Ovary (tissue), 7 donors: ENCODE measurements at regions not wholly inside any gene's neighbourhood (a gene's known extent, or its start where the extent isn't known, plus 50 kb on each side); places are given as distances from the start of the nearest gene placed in this dataset.

Experiments
- DNase-seq, 5 donors: peaks; one replicate each; pipeline ENCODE4 v3.0.0-alpha.2; 2019 to 2020
- H3K27ac ChIP-seq, 2 donors: fragments of 200-600 bp; one replicate each; pipeline versions ENCODE4 v1.5.1 to v1.8.0; 2019 to 2022
- H3K27me3 ChIP-seq: fragments of 200-600 bp; one replicate; pipeline ENCODE4 v1.8.0; 2022
- H3K36me3 ChIP-seq: fragments of 200-600 bp; sonication (generic); one replicate; pipeline ENCODE4 v1.5.1; 2019
- H3K4me1 ChIP-seq: one replicate; pipeline ENCODE4 v1.8.1; 2013; ENCODE audit warnings: mild to moderate bottlenecking, moderate library complexity; ENCODE audit not compliant: insufficient read depth
- H3K4me3 ChIP-seq: fragments of 200-600 bp; sonication (generic); one replicate; pipeline ENCODE4 v1.5.1; 2017
- H3K9me3 ChIP-seq, 2 donors: fragments of 200-600 bp in 1 of 2; sonication (generic) in 1 of 2; one replicate each; pipeline versions ENCODE4 v1.5.1 to v1.8.1; 2013 to 2019; ENCODE audit warnings: mild to moderate bottlenecking in 1 of 2, moderate library complexity in 1 of 2
- CTCF ChIP-seq, 3 donors: fragments of 450-650 bp in 2 of 3; fragments of 200-600 bp in 1 of 3; IDR thresholded peaks; one replicate each; pipeline versions ENCODE4 v1.5.1 to v1.8.0; 2016 to 2022; ENCODE audit warnings: antibody characterized with exemption in 3 of 3, mild to moderate bottlenecking in 1 of 3
- EP300 ChIP-seq: sonication (generic); formaldehyde crosslinking; IDR thresholded peaks from one replicate; pipeline ENCODE4 v1.6.1; 2017; ENCODE audit warnings: antibody characterized with exemption
- POLR2A ChIP-seq: fragments of 450-650 bp; IDR thresholded peaks from one replicate; pipeline ENCODE4 v1.6.1; 2017; ENCODE audit warnings: antibody characterized with exemption, mild to moderate bottlenecking, moderate library complexity
- WGBS, 3 donors: extraction: QIAGEN DNeasy Blood & Tissue Kit in 1 of 3; methylation state at CpG; one replicate each; pipeline versions ENCODE4 v1.1.5 to v1.1.7; 2013 to 2017; 5-methylcytosine and 5-hydroxymethylcytosine counted together
- intact Hi-C, 4 donors: fragments of 100-400 bp; cut with DNase I; formaldehyde crosslinking; loops; one replicate each; pipeline versions ENCODE4 v1.11.0 to v1.15.1; 2022 to 2023
- donor health status: DM: no; HTN: no; CAD: no; lungs with moderate emphysema.
- donor health status: DM: no; HTN: no; CAD: no.
- donor health status: Bipolar disorder and iron deficiency.
- donor health status: DM: no; HTN: no; CAD: no.
- donor health status: DM: yes; HTN: yes; CAD: no.

DNA sequence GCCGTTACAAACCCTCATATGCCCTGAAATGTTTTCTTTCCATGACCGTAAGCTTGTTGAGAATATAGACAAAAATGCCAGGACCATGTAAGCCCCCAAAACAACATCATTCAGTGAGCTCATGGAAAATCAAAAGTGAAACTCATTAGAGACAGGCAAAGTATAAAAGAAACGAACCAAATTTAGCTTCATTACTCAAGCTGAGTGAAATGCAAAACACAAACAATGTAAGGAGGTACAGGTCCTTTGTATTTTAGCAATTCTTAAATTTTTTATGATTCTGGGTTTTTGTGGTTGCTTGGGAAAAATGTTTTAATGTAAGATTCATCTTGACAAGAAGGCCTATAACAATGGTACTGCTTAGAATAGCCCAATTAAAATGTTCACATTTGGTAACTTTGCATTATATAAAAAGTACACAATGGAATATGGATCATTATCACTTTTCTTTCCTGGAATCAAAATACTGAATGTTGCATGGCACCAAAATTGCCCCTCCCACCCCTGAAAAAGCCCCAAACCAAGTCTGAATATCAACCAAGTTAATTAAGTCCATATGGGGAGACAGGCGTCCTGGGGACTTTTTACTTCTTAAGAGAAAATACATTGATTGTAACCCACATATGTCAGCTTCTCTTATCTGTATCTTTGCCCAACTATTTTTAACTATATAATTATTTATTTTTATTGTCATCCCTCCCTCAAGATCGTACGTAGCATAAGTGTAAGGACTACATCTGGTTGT, 247.7 kb upstream of the CDIN1 start:
- intact Hi-C loops, result no loop called here
- DNase-seq, result no peak
- H3K27ac ChIP-seq, result no peak overlapping the region
- H3K36me3 ChIP-seq, result no peaks in the 10 kb centered on the region
- 58 to 63% (median 59%) methylated on average over 6 of the region's 6 CpGs for WGBS, 3 donors
- no peak for TF ChIP-seq EP300
- no peak for TF ChIP-seq CTCF (IDR thresholded peaks at IDR 0.05)
- TF ChIP-seq POLR2A, result no peak
- H3K4me3 ChIP-seq, result peak overlapping the region; percentile 14
- no peaks in the 10 kb centered on the region for H3K27me3 ChIP-seq
- H3K4me1 ChIP-seq, result no peaks in the 10 kb centered on the region
- H3K9me3 ChIP-seq, result no peaks in the 10 kb centered on the region

DNA sequence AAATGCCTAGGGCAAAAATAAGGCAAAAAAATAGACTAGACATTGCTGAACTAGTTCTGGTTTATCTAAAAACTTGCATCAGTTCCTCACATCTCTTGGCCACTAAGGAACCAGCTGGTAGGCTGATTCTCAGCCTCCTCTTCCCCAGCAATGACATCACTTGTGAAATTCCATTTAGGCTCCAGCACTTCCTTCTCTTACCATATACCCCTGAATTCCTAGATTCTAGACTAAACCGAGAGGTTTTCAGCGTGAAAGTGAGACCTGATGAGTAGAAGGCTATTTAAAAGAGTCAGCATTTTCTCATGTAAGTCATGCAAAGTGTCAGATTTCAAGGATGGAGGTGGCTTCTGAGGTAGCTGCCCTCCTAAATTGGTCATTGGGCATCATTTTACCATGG, 247.1 kb upstream of the CDIN1 start:
- Histone ChIP-seq H3K4me3 (no peak overlapping the region), H3K27ac (no peak overlapping the region), H3K9me3 (no peaks in the 10 kb centered on the region), H3K36me3 (no peaks in the 10 kb centered on the region), H3K27me3 (no peaks in the 10 kb centered on the region), H3K4me1 (no peaks in the 10 kb centered on the region)
- intact Hi-C loops, result no loop called here
- TF ChIP-seq EP300 (no peak), POLR2A (no peak), CTCF (IDR thresholded peaks at IDR 0.05) (no peak)
- DNase-seq, result no peak
- WGBS, 3 donors, result 74 to 100% (median 98%) methylated on average over 2 of the region's 2 CpGs

DNA sequence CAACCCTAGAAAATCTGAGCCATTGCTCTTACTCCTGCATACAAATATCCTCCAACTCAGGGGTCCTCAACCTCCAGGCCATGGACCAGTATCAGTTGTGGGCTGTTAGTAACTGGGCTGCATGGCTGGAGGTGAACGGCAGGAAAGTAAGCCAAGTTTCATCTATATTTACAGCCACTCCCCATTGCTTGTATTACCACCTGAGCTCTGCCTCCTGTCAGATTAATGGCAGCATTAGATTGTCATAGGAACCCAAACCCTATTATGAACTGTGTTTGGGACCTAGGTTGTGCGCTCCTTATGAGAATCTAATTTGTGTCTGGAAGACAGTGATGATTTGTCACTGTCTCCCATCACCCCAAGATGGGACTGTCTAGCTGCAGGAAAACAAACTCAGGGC, 246.5 kb upstream of the CDIN1 start:
- intact Hi-C loops, result no loop called here
- H3K4me1 ChIP-seq, result no peaks in the 10 kb centered on the region
- no peak for DNase-seq
- no peaks in the 10 kb centered on the region for H3K9me3 ChIP-seq
- H3K27ac ChIP-seq, result no peak overlapping the region
- 93 to 100% (median 96%) methylated on average over 2 of the region's 2 CpGs for WGBS, 3 donors
- no peak for TF ChIP-seq EP300
- no peak for TF ChIP-seq POLR2A
- no peak for TF ChIP-seq CTCF (IDR thresholded peaks at IDR 0.05)
- H3K4me3 ChIP-seq, result no peak overlapping the region
- H3K36me3 ChIP-seq, result no peaks in the 10 kb centered on the region
- H3K27me3 ChIP-seq, result no peaks in the 10 kb centered on the region

DNA sequence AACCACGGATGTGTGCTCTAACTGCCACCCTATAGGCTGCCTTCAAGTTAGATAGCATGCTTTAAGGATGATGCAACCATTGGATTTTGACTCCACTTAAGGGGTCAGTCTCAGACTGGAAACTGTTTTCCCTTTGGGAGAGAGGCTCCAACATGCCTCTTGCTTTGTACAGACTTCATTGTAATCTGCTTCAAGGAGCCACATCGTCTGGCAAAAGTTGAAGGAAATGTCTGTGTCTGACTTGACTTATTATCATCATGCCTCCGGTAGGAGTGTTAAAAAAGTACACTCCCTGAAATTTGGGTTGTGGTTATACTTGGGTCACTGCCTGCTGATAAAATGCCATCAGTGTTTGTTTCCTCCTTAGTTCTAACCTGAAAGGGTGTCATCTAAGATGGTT, 245.4 kb upstream of the CDIN1 start:
- H3K4me3 ChIP-seq, result no peak overlapping the region
- no peak for DNase-seq
- H3K9me3 ChIP-seq, result no peaks in the 10 kb centered on the region
- no peaks in the 10 kb centered on the region for H3K4me1 ChIP-seq
- no peaks in the 10 kb centered on the region for H3K27me3 ChIP-seq
- TF ChIP-seq EP300 (no peak), CTCF (IDR thresholded peaks at IDR 0.05) (no peak), POLR2A (no peak)
- H3K36me3 ChIP-seq, result no peaks in the 10 kb centered on the region
- H3K27ac ChIP-seq, result no peak overlapping the region
- whole genome bisulfite sequencing, 3 donors, result 5 to 20% (median 9%) methylated on average over 3 of the region's 3 CpGs
- intact Hi-C loops, result no loop called here
